DOHH2 (cell line): ENCODE measurements at regions not wholly inside any gene's neighbourhood (a gene's known extent, or its start where the extent isn't known, plus 50 kb on each side); places are given as distances from the start of the nearest gene placed in this dataset.

Experiments used
- H3F3A ChIP-seq: fragments of 200-600 bp; sonication (generic), shearing (Covaris generic); 2 replicates; pipeline ENCODE4 v1.6.0; 2016; ENCODE audit warnings: antibody characterized with exemption, mild to moderate bottlenecking; ENCODE audit not compliant: control insufficient read depth, insufficient read depth
- H3K27ac ChIP-seq: fragments of 200-600 bp; sonication (generic); 2 replicates; pipeline ENCODE4 v1.5.1; 2014; ENCODE audit warnings: low read depth, mild to moderate bottlenecking, low read length, moderate library complexity
- H3K27me3 ChIP-seq: fragments of 200-600 bp; sonication (generic); 2 replicates; pipeline ENCODE4 v1.6.1; 2014; ENCODE audit warnings: mild to moderate bottlenecking, low read length, mixed read lengths; ENCODE audit not compliant: control insufficient read depth
- H3K36me3 ChIP-seq: fragments of 200-600 bp; sonication (generic); 2 replicates; pipeline ENCODE4 v1.6.1; 2014; ENCODE audit warnings: mild to moderate bottlenecking, low read length, moderate library complexity, mixed read lengths; ENCODE audit not compliant: control insufficient read depth
- H3K4me1 ChIP-seq: fragments of 200-600 bp; sonication (generic); 2 replicates; pipeline ENCODE4 v1.6.1; 2014; ENCODE audit warnings: mild to moderate bottlenecking, low read length, mixed read lengths; ENCODE audit not compliant: control insufficient read depth
- H3K4me2 ChIP-seq: fragments of 200-600 bp; sonication (generic); 2 replicates; pipeline ENCODE4 v1.6.0; 2014; ENCODE audit warnings: mild to moderate bottlenecking, low read length, moderate library complexity
- H3K4me3 ChIP-seq: fragments of 200-600 bp; sonication (generic); 2 replicates; pipeline ENCODE4 v1.5.1; 2014; ENCODE audit warnings: mild to moderate bottlenecking, low read length, mixed read lengths
- H3K79me2 ChIP-seq: fragments of 200-600 bp; sonication (generic); 2 replicates; pipeline ENCODE4 v1.6.1; 2014; ENCODE audit warnings: mild to moderate bottlenecking, low read length, mixed read lengths; ENCODE audit not compliant: control insufficient read depth
- H3K9me2 ChIP-seq: fragments of 200-600 bp; sonication (generic); replicated peaks from 2 replicates; pipeline ENCODE4 v1.6.1; 2014; ENCODE audit warnings: mild to moderate bottlenecking, low read length, mixed read lengths; ENCODE audit not compliant: control insufficient read depth
- H3K9me3 ChIP-seq: fragments of 200-600 bp; sonication (generic); 2 replicates; pipeline ENCODE4 v1.6.1; 2014; ENCODE audit warnings: antibody characterized with exemption, low read length, mixed read lengths; ENCODE audit not compliant: control insufficient read depth, insufficient read depth
- H4K20me1 ChIP-seq: fragments of 200-600 bp; sonication (generic); 2 replicates; pipeline ENCODE4 v1.6.0; 2014; ENCODE audit warnings: low read depth, mild to moderate bottlenecking, antibody characterized with exemption, low read length, moderate library complexity; ENCODE audit not compliant: control insufficient read depth, insufficient read depth
- CTCF ChIP-seq: fragments of 200-600 bp; sonication (generic); IDR thresholded peaks from one replicate; pipeline ENCODE4 v1.5.1; 2014; ENCODE audit warnings: antibody characterized with exemption, mild to moderate bottlenecking, low read depth, low read length; ENCODE audit not compliant: poor library complexity, severe bottlenecking
- EZH2phosphoT487 ChIP-seq: fragments of 200-600 bp; sonication (generic); IDR thresholded peaks from 2 replicates; pipeline ENCODE4 v1.6.1; 2017; ENCODE audit warnings: borderline replicate concordance, mild to moderate bottlenecking, antibody characterized with exemption, low read length, moderate library complexity, mixed read lengths

- no peaks in the 10 kb centered on the region for H3K9me2 ChIP-seq
- H3K9me3 ChIP-seq, result no peaks in the 10 kb centered on the region
- H3K27me3 ChIP-seq, result no peaks in the 10 kb centered on the region
- no peak overlapping the region for H3K4me3 ChIP-seq
- H3K79me2 ChIP-seq, result no peaks in the 10 kb centered on the region
- H3K36me3 ChIP-seq, result no peaks in the 10 kb centered on the region
- no peak overlapping the region for H3K4me2 ChIP-seq
- no peaks in the 10 kb centered on the region for H4K20me1 ChIP-seq
- no peak overlapping the region for H3K27ac ChIP-seq
- no peaks in the 10 kb centered on the region for H3F3A ChIP-seq
- no peaks in the 10 kb centered on the region for H3K4me1 ChIP-seq
- no peak for TF ChIP-seq CTCF
- TF ChIP-seq EZH2phosphoT487, result no peak
Observed at GRCh38 chr9:115879451-115879850, 274.1 kb upstream of the PAPPA start.

GRCh38 chr9:115880221-115880885 is 273.2 kb upstream of the PAPPA start:
- H3K4me2 ChIP-seq, result no peak overlapping the region
- no peaks in the 10 kb centered on the region for H3K4me1 ChIP-seq
- H4K20me1 ChIP-seq, result no peaks in the 10 kb centered on the region
- H3K4me3 ChIP-seq, result no peak overlapping the region
- no peaks in the 10 kb centered on the region for H3K9me2 ChIP-seq
- no peaks in the 10 kb centered on the region for H3K27me3 ChIP-seq
- H3K79me2 ChIP-seq, result no peaks in the 10 kb centered on the region
- no peaks in the 10 kb centered on the region for H3K9me3 ChIP-seq
- H3F3A ChIP-seq, result no peaks in the 10 kb centered on the region
- TF ChIP-seq CTCF (no peak), EZH2phosphoT487 (no peak)
- H3K36me3 ChIP-seq, result no peaks in the 10 kb centered on the region
- H3K27ac ChIP-seq, result no peak overlapping the region

- Histone ChIP-seq H3K27ac (no peak overlapping the region), H3K27me3 (no peaks in the 10 kb centered on the region)
Observed at GRCh38 chr9:115882911-115883310, 270.7 kb upstream of the PAPPA start.

More at GRCh38 chr9:115882911-115883310, 270.7 kb upstream of the PAPPA start:
- Histone ChIP-seq H3K9me2 (no peaks in the 10 kb centered on the region), H3K79me2 (no peaks in the 10 kb centered on the region), H3F3A (no peaks in the 10 kb centered on the region), H3K4me2 (no peak overlapping the region), H3K36me3 (no peaks in the 10 kb centered on the region), H3K4me1 (no peaks in the 10 kb centered on the region), H3K4me3 (no peak overlapping the region), H3K9me3 (no peaks in the 10 kb centered on the region), H4K20me1 (no peaks in the 10 kb centered on the region)
- TF ChIP-seq CTCF (no peak), EZH2phosphoT487 (no peak)
